B cell (primary cell): ENCODE measurements at regions not wholly inside any gene's neighbourhood (a gene's known extent, or its start where the extent isn't known, plus 50 kb on each side); places are given as distances from the start of the nearest gene placed in this dataset.

Source experiments
- ATAC-seq: fragments of 200-7000 bp; cut with Tn5 transposase; one replicate; pipeline ENCODE4 v1.10.0; 2021; ENCODE audit warnings: low read depth, mild to moderate bottlenecking, moderate number of reproducible peaks, moderate library complexity
- CTCF ChIA-PET: fragments of 350-600 bp; sonication (Branson Sonifier 250); formaldehyde crosslinking; loops from one replicate; lab custom pipeline; 2021; ENCODE audit warnings: antibody characterized with exemption, inconsistent platforms; lab: Charles Lee
- POLR2A ChIA-PET: fragments of 350-600 bp; sonication (Branson Sonifier 250); formaldehyde crosslinking; loops from one replicate; lab custom pipeline; 2021; ENCODE audit warnings: antibody characterized with exemption; lab: Charles Lee
- DNase-seq: peaks from one replicate; pipeline ENCODE4 v3.0.0; 2013
- H2AFZ ChIP-seq: 2 replicates; pipeline ENCODE4 v1.6.1; 2012; ENCODE audit warnings: mild to moderate bottlenecking, low read depth, low read length; ENCODE audit not compliant: insufficient read depth, poor library complexity, severe bottlenecking
- H3K27ac ChIP-seq, 2 donors: 1 replicate in 1 of 2; 2 replicates in 1 of 2; pipeline ENCODE4 v1.5.1; 2012 to 2013; ENCODE audit warnings: low read length in 2 of 2, mild to moderate bottlenecking in 2 of 2, moderate library complexity in 1 of 2
- H3K27me3 ChIP-seq, 4 experiments: fragments of 200-600 bp in 1 of 4; sonication (generic) in 1 of 4; replicated peaks in 1 of 4; 1 replicate in 2 of 4; 2 replicates in 2 of 4; pipeline versions ENCODE4 v1.6.1 to v1.7.0; 2013 to 2016; ENCODE audit warnings: low read length in 3 of 4, mild to moderate bottlenecking in 2 of 4, mixed read lengths in 1 of 4, moderate library complexity in 1 of 4; ENCODE audit not compliant: insufficient read depth in 4 of 4, control insufficient read depth in 3 of 4; ENCODE audit errors: control extremely low read depth in 1 of 4
- H3K36me3 ChIP-seq, 2 experiments: replicated peaks in 1 of 2; 1 replicate in 1 of 2; 2 replicates in 1 of 2; pipeline versions ENCODE4 v1.6.1 to v1.7.1; 2013; ENCODE audit warnings: low read length in 1 of 2; ENCODE audit not compliant: insufficient read depth in 2 of 2, control insufficient read depth in 1 of 2; ENCODE audit errors: control extremely low read depth in 1 of 2, extremely low read depth in 1 of 2
- H3K4me1 ChIP-seq, 2 donors: fragments of 200-600 bp in 1 of 2; sonication (generic) in 1 of 2; 1 replicate in 1 of 2; 2 replicates in 1 of 2; pipeline versions ENCODE4 v1.5.1 to v1.6.1; 2013 to 2017; ENCODE audit warnings: low read length in 2 of 2; ENCODE audit not compliant: control insufficient read depth in 2 of 2, insufficient read depth in 2 of 2
- H3K4me2 ChIP-seq: replicated peaks from 2 replicates; pipeline ENCODE3; 2012; ENCODE audit warnings: mild to moderate bottlenecking, low read depth, low read length; ENCODE audit not compliant: poor library complexity, severe bottlenecking
- H3K4me3 ChIP-seq, 5 experiments: fragments of 200-600 bp in 1 of 5; sonication (generic) in 1 of 5; 1 replicate in 3 of 5; 2 replicates in 2 of 5; pipeline versions ENCODE4 v1.5.1 to v1.7.0; 2011 to 2016; ENCODE audit warnings: low read length in 4 of 5, mild to moderate bottlenecking in 4 of 5, low read depth in 2 of 5, control low read depth in 1 of 5, moderate library complexity in 1 of 5; ENCODE audit not compliant: insufficient read depth in 1 of 5; ENCODE audit errors: control extremely low read depth in 1 of 5, extremely low read depth in 1 of 5
- H3K79me2 ChIP-seq: fragments of 200-600 bp; sonication (generic); one replicate; pipeline ENCODE4 v1.6.0; 2016; ENCODE audit warnings: low read length; ENCODE audit not compliant: control insufficient read depth, insufficient read depth
- H3K9ac ChIP-seq: fragments of 200-600 bp; sonication (generic); 2 replicates; pipeline ENCODE4 v1.6.1; 2017; ENCODE audit warnings: mild to moderate bottlenecking, low read length, moderate library complexity
- H3K9me3 ChIP-seq, 3 donors: one replicate each; pipeline versions ENCODE4 v1.6.1 to v1.7.1; 2013; ENCODE audit warnings: low read length in 2 of 3; ENCODE audit not compliant: control insufficient read depth in 2 of 3, insufficient read depth in 1 of 3; ENCODE audit errors: control extremely low read depth in 1 of 3
- H4K20me1 ChIP-seq: 2 replicates; pipeline ENCODE4 v1.6.0; 2012; ENCODE audit warnings: mild to moderate bottlenecking, low read length; ENCODE audit not compliant: insufficient read depth, control insufficient read depth, poor library complexity, severe bottlenecking
- H3K27ac Mint-ChIP-seq: one replicate; pipeline ENCODE4 v1.8.0; 2021; ENCODE audit warnings: mixed read lengths
- H3K27me3 Mint-ChIP-seq: one replicate; pipeline ENCODE4 v1.8.0; 2021; ENCODE audit warnings: mixed read lengths
- H3K4me1 Mint-ChIP-seq: one replicate; pipeline ENCODE4 v1.8.0; 2021; ENCODE audit warnings: mixed read lengths
- H3K4me3 Mint-ChIP-seq: one replicate; pipeline ENCODE4 v1.8.0; 2021; ENCODE audit warnings: mixed read lengths
- H3K9me3 Mint-ChIP-seq: one replicate; pipeline ENCODE4 v1.8.0; 2022; ENCODE audit warnings: mixed read lengths; ENCODE audit not compliant: insufficient read depth
- CTCF ChIP-seq: fragments of 200-600 bp; IDR thresholded peaks from one replicate; pipeline ENCODE4 v1.8.0; 2022; ENCODE audit warnings: antibody characterized with exemption, mild to moderate bottlenecking
- EZH2 ChIP-seq: IDR thresholded peaks from 2 replicates; pipeline ENCODE4 v1.6.1; 2012; ENCODE audit warnings: borderline replicate concordance, low read depth, mild to moderate bottlenecking, moderate library complexity, low read length; ENCODE audit not compliant: insufficient read depth, poor library complexity, severe bottlenecking
- WGBS: methylation state at CpG from one replicate; pipeline ENCODE4 v1.1.5; 2013; ENCODE audit warnings: missing lambda C conversion rate; ENCODE audit not compliant: insufficient coverage; 5-methylcytosine and 5-hydroxymethylcytosine counted together
- intact Hi-C: fragments of 100-400 bp; cut with micrococcal nuclease; formaldehyde crosslinking; loops from one replicate; pipeline ENCODE4 v1.10.0; 2022

GRCh38 chr6:121694801-121695251 lies 259.4 kb downstream of the GJA1 start:
- 97% methylated on average over 2 of the region's 3 CpGs for WGBS
- no peak overlapping the region for H3K4me2 ChIP-seq
- DNase-seq (no peak), ATAC-seq (no peak)
- no peaks in the 10 kb centered on the region for H3K36me3 ChIP-seq
- H2AFZ ChIP-seq = no peak overlapping the region
- no peaks in the 10 kb centered on the region for H3K9me3 ChIP-seq
- H3K4me1 Mint-ChIP-seq = no peaks in the 10 kb centered on the region
- H3K4me3 Mint-ChIP-seq = no peak overlapping the region
- CTCF ChIA-PET = no interaction called here
- H3K79me2 ChIP-seq = no peaks in the 10 kb centered on the region
- no peaks in the 10 kb centered on the region for H4K20me1 ChIP-seq
- H3K27ac Mint-ChIP-seq = no peak overlapping the region
- no peak overlapping the region for H3K27ac ChIP-seq
- H3K4me1 ChIP-seq = no peaks in the 10 kb centered on the region
- H3K27me3 Mint-ChIP-seq = no peaks in the 10 kb centered on the region
- no peaks in the 10 kb centered on the region for H3K27me3 ChIP-seq
- H3K4me3 ChIP-seq = no peak overlapping the region
- H3K9ac ChIP-seq = no peak overlapping the region
- H3K9me3 Mint-ChIP-seq = no peaks in the 10 kb centered on the region
- TF ChIP-seq CTCF (no peak), EZH2 (no peak)
- intact Hi-C loops = no loop called here
- POLR2A ChIA-PET = no interaction called here

- H3K79me2 ChIP-seq = no peaks in the 10 kb centered on the region
- no peaks in the 10 kb centered on the region for H3K27me3 ChIP-seq
- no peak overlapping the region for H3K4me3 Mint-ChIP-seq
- H2AFZ ChIP-seq = no peak overlapping the region
- 100% methylated on average over 1 of the region's 3 CpGs for WGBS
- CTCF ChIA-PET = no interaction called here
- no peak for ATAC-seq
- POLR2A ChIA-PET = no interaction called here
- H3K9me3 Mint-ChIP-seq = no peaks in the 10 kb centered on the region
- H3K27ac Mint-ChIP-seq = no peak overlapping the region
- H3K4me2 ChIP-seq = no peak overlapping the region
- DNase-seq = no peak
- H3K27ac ChIP-seq = no peak overlapping the region
- H3K27me3 Mint-ChIP-seq = no peaks in the 10 kb centered on the region
- intact Hi-C loops = no loop called here
- TF ChIP-seq CTCF (no peak), EZH2 (no peak)
- no peaks in the 10 kb centered on the region for H3K9me3 ChIP-seq
- H3K4me1 Mint-ChIP-seq = no peaks in the 10 kb centered on the region
- H3K4me1 ChIP-seq = no peaks in the 10 kb centered on the region
- no peaks in the 10 kb centered on the region for H3K36me3 ChIP-seq
- no peak overlapping the region for H3K9ac ChIP-seq
- H3K4me3 ChIP-seq = no peak overlapping the region
- H4K20me1 ChIP-seq = no peaks in the 10 kb centered on the region
These were observed 259.9 kb downstream of the GJA1 start for GRCh38 chr6:121695329-121695728.
